Myocyte (in vitro differentiated cells): ENCODE measurements at regions not wholly inside any gene's neighbourhood (a gene's known extent, or its start where the extent isn't known, plus 50 kb on each side); places are given as distances from the start of the nearest gene placed in this dataset.
A peak's percentile ranks its signal among the peaks of the same experiment; 100 is the strongest.
"Not testable (repeated sequence)": the region's sequence is repeated elsewhere in the genome, so short reads cannot be mapped to it uniquely, and the experiment has no call there.

Experiments
- DNase-seq: peaks from one replicate; pipeline ENCODE4 v3.0.0-alpha.2; 2012; ENCODE audit warnings: low read depth

DNA sequence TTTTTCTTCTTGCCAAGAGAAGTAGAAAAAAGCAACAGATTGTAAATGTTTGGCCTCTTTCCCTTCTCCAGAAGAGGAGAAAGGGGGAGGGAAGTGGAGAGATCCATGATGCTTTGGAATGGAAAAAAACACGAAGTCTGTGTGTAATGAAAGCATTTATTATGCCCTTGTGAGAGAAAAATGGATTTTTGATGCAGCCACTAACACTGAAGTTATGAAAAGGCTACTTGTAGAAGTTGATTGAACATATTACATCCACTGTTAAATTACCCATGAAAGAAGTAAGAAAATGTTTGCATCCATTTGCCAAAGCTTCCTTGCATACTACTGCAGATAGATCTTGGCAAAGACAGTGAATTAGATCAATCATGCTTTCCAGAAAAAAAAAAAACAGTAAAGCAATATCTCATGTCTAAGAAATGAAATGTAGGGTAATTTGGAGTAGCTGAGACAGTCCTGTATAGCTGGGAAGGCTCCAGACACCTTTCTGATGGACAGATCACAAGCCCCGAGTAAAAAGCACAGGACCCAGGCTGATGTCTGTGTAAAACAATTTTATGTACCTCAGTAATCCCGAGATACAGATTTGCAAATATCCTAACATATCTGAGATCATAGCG, 295.5 kb downstream of the PLOD2 start:
- no peak for DNase-seq

DNA sequence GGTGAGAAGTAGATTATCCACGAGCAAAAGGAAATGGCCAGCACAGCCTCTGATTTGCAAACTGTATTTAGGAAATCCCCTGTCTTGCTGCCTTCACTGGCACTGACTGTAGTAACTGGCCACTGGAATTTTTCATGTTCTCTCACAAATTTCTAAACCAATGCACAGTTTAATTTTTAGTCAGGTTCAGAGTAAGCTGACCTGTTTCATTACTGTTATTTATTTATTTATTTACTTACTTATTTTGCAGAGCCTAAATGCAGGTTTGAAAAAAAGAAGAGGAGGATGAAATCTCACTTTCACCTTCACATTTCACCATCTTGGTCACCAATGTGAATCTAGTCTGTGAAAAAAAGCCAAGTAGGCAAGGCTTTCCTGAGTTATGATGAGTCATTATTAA, 291.0 kb downstream of the PLOD2 start:
- DNase-seq: no peak

- no peak for DNase-seq
These were observed 278.5 kb downstream of the PLOD2 start for GRCh38 chr3:145882436-145882835.

DNA sequence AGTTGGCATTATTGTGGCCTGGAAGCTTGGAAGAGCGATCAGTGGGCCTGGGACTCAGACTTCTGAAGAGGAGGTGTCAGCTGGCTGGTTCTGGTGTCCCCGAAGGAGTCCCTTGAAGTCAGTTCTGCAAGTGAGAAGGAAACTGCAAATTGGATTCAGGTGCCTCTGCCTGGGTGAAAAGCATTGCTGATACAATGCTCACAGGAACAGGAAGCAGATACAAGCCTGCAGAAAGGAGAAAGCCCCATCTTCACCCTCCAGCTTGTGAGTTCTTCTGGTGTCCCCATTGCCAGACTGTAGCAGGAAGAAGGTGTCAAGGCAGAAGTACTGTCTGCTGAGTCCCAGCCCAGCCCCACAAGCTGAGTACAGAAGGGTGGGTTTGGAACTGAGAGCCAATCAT, 271.3 kb downstream of the PLOD2 start:
- no peak for DNase-seq

- no peak for DNase-seq
These were observed 268.1 kb downstream of the PLOD2 start for GRCh38 chr3:145892869-145893268.

GRCh38 chr3:145893331-145893730, 267.7 kb downstream of the PLOD2 start:
- DNase-seq: no peak

DNA sequence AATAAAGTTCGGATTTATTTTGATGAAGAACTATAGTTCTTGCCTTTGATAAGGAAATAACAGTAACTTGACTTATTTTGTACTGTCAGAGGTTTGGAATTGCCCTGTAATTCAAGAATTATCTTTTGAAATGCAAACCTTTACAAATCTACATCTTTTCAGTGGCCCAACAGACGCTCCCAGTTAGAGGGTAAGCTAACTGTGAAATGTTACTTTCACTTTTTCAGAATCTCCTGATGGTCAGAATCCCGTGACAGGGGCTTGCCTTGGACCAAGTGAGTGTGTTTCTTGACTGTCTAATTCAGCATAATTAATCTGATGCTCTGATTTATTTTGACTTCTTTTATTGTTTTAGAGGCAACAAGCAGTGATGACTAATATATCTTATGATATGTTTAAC, 262.5 kb downstream of the PLOD2 start:
- DNase-seq: no peak

DNA sequence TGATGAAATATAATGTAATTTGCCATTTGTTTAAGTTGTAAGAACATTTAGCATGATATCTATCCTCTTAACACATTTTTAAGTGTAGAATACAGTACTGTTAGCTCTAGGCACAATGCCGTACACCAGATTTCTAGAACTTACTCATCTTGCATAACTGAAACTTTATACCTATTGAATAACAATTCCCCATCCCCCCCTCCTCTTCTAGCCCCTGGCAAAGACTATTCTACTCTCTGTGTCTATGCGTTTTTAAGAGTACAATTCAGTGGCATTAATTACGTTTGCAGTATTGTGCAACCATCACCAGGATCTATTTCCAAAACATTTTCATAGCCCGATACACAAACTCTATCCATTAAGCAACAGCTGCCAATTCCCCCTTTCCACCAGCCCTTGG, 261.7 kb downstream of the PLOD2 start:
- no peak for DNase-seq

GRCh38 chr3:145900056-145900829, 260.7 kb downstream of the PLOD2 start:
- no peak for DNase-seq

DNA sequence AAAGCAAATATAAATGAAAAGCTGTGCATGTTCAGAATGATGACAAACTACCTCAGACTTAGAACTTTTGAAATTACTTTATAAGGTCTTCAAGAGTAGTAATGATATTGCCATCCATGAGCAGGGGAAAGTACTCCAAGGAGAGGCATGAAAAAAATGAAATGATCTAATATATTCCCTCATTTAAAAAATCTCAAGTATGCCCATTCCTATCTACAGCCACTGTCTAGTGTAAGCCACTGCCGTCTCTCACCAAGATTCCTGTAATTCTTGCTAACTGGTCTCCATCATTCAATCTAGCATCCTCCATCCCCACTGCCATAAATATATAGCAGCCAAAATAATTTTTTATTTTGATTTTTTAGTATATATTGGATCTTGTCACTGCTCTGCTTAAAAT, 258.8 kb downstream of the PLOD2 start:
- peak; percentile 29 for DNase-seq

GRCh38 chr3:145903472-145904013, 257.4 kb downstream of the PLOD2 start:
- no peak for DNase-seq

- DNase-seq: no peak
These were observed 256.8 kb downstream of the PLOD2 start for GRCh38 chr3:145904138-145904537.

- no peak for DNase-seq
These were observed 254.7 kb downstream of the PLOD2 start for GRCh38 chr3:145906301-145906700.

DNA sequence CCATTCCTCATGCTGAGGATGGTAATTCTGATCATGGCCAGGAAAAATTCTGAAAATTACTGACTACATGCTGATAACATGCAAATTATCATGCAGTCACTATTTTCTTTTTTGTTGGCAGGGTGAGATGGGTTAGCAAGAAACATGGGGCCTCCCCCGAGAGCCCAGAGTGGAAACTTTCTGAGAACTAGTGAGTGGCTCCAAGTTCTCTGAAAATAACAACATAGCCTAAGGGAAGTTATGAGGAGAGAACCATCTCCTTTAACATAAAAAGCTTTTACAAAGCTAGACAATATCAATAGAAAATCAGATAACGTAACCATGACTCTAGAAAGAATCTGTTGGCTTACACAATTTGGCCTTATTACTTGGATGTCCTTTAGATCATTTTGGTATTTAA, 254.2 kb downstream of the PLOD2 start:
- no peak for DNase-seq

DNA sequence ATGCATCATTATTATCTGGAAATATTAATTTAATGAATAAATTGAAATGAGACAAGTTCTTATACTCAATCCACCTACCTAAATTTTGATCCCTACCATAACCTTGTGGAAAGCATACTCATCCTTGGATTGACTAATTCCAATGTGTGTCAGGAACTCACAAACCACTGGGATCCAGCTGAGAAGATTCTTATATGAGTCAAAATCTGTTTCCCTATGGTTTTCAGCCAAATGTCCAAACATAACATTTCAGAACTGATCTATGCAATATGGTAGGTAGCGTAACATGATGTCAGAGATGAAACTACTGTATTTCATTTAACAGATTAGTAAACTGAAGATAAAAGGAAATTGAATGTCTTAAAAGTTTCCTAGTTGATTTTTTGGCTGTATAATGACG, 250.0 kb downstream of the PLOD2 start:
- no peak for DNase-seq

DNA sequence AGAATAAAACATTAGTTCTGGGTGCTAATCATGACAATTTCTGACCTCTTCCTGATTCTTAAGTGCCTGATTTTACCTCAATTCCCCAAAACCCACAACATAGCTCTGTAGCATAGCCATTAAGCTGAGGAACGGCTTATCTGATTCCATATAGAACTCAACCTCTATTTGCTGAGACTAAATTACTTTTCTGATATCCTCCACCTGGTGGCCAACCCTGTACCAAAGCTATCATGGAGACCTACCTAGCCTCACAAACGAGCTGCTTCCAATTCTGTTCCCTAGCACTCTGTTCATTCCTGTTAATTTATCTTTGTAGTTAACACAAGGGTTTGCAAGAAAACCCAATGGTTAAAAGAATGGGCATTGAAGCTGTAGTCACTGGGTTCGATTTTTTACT, 245.2 kb downstream of the PLOD2 start:
- no peak for DNase-seq

DNA sequence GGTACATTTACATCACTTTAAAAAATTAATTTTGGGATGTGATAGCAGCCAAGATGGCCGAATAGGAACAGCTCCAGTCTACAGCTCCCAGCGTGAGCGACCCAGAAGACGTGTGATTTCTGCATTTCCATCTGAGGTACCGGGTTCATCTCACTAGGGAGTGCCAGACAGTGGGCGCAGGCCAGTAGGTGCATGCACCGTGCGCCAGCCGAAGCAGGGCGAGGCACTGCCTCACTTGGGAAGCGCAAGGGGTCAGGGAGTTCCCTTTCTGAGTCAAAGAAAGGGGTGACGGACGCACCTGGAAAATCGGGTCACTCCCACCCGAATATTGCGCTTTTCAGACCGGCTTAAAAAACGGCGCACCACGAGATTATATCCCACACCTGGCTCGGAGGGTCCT, 233.2 kb downstream of the PLOD2 start:
- not testable (repeated sequence) for DNase-seq

GRCh38 chr3:145936971-145937370, 224.0 kb downstream of the PLOD2 start:
- no peak for DNase-seq

DNA sequence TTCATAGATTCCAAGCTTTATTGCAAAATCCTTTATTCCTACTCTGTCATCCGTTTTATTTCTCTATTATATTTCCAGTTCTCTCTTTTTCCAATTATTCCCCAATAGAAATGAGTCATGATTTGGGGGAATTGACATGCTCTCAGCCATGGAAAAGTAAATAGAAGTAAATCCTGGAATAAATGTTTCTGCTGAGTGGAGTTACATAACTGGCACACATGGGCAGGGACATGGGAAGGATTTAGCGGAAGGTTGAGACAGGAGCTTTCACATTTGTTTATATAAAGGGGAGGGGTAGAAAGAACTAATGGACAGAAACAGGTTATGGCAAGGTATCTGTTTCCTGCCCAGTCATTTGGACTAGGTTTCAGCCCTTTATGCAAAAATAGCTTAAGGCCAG, 221.6 kb downstream of the PLOD2 start:
- DNase-seq: no peak

DNA sequence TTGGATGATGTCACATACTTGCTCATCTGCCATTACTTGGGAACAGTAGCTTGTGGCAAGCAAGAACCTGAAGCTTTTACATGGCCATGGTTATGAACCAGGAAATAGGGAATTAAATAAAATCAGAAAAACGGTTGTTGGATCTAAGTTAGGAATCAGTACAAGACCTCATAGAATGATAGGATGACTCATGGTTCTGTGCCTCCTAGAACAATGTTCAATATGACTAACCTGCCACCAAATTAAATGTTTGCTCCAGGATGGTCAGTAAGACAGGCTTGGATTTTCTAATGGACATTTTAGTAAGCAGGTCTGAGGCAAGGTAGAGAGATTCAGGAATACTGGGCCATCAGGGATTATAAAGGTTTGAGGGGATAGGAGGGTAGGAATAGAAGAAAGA, 218.9 kb downstream of the PLOD2 start:
- DNase-seq: no peak

- no peak for DNase-seq
These were observed 217.0 kb downstream of the PLOD2 start for GRCh38 chr3:145943952-145944351.

DNA sequence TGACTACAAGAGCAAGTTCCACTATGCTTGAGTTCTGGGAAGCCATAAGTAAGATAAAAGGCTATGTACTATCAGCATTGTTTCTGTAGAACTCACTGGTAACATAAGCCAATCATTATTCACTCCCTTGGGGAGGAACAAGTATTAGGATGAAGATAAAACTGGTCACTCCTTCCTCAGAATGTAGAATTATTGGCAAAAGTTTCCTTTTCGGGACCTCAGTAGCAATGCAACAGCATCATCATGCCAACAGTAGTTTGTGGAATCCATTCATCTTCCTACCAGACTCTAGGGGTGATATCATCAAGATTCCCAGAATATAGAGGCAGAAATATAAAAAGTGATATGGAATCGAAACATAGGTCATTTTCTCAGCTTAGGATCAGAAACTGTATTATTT, 209.5 kb downstream of the PLOD2 start:
- no peak for DNase-seq

GRCh38 chr3:145952536-145952935, 208.4 kb downstream of the PLOD2 start:
- DNase-seq: peak; percentile 94
